HG03521 (cell line): ENCODE measurements at regions not wholly inside any gene's neighbourhood (a gene's known extent, or its start where the extent isn't known, plus 50 kb on each side); places are given as distances from the start of the nearest gene placed in this dataset.
"Not testable (repeated sequence)": the region's sequence is repeated elsewhere in the genome, so short reads cannot be mapped to it uniquely, and the experiment has no call there.

Source experiments
- ATAC-seq: cut with Tn5 transposase; IDR thresholded peaks from one replicate; pipeline ENCODE4 v1.9.1; 2021; ENCODE audit warnings: mild to moderate bottlenecking, moderate library complexity; ENCODE audit not compliant: unreplicated experiment

DNA sequence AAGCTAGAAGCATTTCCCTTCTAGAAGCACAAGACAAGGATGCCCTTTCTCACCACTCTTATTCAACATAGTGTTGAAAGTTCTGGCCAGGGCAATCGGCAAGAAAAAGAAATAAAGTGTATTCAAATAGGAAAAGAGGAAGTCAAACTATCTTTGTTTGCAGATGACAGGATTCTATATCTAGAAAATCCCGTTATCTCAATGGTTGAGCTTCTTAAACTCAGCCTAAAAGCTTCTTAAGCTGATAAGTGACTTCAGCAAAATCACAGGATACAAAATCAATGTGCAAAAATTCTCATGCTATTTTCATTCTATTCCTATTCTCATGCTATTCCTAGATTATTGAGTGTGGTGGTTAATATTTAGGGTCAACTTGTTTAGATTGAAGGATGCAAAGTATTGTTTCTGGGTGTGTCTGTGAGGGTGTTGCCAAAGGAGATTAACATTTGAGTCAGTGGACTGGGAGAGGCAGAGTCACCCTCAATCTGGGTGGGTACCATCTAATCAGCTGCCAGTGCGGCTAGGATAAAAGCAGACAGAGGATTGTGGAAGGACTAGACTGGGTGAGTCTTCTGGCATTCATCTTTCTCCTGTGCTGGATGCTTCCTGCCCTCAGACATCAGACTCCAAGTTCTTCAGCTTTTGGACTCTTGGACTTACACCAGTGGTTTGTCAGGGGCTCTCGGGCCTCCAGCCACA lies 111.9 kb downstream of the LSMEM1 start:
- ATAC-seq, result not testable (repeated sequence)

DNA sequence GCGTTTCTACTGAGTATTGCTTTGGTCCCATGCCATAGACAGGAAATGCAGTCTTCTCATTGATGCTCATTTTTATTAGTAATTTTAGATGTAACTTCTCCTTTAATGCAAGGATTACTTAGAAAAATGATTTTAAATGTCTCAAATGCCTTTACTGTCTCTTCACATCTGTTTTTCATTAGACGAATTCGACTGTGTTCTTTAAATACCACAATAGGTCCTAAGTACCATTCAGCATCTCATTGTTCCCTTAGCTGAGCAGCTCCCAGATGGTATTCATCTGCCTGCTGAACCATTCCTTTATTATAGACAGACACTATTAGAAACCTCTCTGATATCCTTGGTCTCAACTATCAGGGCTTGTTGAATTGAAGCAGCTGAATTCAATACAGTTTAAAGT lies 113.6 kb downstream of the LSMEM1 start:
- ATAC-seq, result no peak

DNA sequence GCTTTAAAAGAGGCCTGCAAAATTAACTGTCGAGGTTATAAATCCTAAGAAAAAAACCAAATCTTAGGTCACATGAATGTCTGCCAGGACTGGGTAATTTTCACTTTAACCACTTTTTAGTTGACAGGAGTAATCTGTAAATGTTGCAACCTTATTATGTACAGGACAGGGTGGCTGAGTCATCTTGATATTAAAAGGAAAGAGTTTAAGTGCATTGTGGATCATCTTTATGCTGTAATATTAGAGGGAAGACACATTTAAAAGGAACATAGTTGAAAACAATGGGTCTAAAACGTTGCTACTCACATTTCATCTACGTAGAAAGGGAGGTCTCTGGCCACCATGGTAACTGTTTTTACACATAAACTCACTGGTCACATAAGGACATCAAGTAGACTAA lies 115.5 kb downstream of the LSMEM1 start:
- no peak for ATAC-seq

DNA sequence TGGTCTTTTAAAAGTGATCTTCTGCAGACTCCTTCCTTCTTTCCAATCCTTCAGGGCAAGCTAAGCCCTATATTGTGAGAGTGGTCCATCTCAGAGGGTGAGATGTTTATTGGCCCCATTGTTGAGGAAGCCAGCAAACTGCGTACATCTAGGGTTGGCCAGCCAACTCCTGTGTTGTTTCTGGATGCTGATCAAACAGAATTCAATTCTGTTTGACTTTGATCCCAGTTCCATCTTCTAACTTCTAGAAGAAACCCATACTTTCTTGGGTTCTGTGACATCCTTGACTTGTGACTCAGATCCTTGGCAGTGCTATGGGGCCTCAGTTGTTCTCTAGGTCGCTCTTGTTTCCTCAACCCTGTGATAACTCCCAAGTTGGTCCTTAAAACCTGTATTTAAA lies 116.2 kb downstream of the LSMEM1 start:
- ATAC-seq, result no peak

DNA sequence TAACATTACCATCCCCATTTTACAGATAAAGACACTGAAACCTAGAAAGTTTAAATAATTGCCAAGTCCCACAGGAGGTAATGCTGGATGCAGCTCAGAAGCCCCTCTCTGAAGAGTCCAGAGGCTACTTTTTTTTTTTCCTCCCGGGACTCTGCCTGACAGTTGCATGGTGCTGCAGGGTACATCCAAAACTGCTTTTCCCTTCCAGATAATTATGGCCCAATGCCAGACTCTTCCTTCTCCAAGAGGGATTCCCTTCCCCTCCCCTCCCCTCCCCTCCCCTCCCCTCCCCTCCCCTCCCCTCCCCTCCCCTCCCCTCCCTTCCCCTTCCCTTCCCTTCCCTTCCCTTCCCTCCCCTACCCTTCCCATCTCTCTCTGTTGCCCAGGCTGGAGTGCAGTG lies 122.9 kb downstream of the LSMEM1 start:
- no peak for ATAC-seq

DNA sequence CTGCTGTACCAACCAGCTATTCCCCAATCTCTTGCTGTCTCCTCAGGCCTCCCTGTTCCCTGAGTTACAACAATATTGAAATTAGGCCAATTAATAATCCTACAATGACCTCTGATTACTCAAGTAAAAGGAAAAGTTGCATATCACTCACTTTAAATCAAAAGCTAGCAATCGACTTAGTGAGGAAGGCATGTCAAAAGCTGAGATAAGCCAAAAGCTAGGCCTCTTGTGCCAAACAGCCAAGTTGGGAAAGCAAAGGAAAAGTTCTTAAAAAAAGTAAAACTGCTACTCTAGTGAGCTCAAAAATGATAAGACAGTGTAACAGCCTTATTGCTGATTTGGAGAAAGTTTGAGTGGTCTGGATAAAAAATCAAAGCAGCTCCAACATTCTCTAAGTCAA lies 129.8 kb downstream of the LSMEM1 start:
- no peak for ATAC-seq

DNA sequence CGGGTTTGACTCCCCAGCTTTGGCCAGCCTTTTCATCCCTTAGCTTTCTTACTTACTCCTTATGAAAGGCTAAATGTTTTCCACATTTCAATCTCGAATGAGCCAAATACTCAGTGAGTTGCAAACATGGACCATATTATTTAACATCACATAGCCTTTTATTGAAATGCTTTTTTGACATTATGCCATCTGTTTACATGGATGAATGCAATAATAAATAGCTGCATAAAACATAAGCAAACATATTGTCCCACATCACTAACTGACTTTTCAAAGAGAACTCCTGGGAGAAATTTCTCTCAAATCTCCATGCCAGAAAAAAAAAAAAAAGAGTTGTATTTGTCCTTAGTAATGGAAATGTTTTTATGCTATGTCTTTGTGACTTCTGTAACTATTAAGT lies 134.9 kb downstream of the LSMEM1 start:
- no peak for ATAC-seq

DNA sequence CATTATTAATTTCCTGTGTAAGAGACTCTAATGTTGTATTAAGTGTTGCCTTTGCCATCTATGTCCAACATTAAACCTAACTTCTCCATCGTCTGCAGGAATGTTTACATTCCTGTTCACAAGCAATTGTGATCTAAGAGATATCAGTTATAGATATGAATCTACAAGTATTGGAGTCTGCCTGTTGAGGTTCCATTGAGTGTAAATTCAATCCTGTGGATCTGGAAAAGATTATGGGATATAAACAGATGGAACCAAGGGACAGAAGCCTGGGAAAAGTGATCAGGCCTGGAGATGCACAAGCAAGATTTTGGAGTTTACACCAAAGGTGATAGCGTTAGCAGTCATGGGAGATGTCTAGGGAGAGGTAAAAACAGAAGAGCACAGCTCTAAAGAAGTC lies 135.5 kb downstream of the LSMEM1 start:
- ATAC-seq, result no peak

DNA sequence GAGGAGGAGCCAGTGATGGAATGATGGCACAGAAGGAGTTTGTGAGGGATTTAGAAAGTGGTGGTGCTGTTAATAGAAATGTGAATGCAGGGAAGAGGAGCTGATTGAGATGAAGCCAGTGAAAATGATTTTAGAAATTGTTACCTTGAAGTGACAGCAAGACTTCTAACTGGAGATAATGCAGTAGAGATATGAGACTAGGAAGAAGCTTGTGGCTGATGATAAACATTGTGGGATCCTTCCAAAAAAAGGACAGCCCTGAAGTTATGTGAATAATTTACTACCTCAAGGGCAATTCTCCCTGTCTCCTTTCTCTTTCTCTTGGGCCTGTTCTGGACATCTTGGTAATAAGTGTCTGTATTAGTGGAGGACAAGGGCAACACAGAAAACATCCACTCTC lies 138.6 kb downstream of the LSMEM1 start:
- no peak for ATAC-seq

DNA sequence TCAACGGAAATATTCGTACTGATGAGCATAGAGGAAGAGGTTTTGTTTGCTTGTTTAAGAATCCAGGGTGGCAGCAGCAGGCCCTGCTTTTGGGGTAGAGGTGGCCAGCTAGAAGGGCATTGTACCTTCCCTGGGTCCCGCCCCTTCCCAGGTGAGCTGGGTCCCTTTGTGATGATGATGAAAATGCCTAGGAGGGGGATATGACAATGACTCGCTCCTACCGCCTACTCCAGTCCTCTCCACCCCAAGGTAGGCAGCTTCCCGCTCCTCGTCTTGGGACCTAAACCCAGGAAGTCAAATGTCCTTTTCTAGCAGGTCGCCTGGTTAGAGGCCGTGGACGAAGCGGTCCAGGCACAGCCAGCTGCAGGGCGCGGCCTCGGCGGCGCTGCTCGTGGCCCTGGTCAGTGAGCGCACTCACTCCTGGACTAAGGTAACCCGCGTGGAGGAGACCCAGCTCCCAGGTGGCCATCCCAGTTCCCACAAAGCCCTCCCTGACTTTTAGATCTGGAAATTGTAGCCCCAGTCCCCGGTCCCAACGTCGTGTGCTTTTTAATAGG lies 141.4 kb downstream of the LSMEM1 start:
- ATAC-seq, result no peak

DNA sequence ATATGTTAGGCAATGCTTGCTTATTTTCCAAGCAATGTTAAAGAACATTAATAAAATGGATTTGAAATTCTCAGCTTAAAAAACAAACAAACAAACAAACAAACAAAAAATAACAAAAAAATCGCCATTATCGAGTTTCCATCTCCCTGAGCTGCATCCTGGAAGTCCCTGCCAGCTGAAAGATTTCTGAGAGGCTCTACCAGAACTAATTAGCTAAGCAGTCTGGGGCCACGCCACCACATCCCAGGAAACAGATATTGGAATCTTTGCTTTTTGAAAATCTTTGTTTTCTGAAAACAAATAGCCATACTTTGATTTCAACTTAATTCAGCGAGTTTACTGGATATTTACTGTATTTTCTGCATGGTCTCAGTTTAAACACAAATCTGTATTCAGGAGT lies 143.6 kb downstream of the LSMEM1 start:
- ATAC-seq, result no peak

DNA sequence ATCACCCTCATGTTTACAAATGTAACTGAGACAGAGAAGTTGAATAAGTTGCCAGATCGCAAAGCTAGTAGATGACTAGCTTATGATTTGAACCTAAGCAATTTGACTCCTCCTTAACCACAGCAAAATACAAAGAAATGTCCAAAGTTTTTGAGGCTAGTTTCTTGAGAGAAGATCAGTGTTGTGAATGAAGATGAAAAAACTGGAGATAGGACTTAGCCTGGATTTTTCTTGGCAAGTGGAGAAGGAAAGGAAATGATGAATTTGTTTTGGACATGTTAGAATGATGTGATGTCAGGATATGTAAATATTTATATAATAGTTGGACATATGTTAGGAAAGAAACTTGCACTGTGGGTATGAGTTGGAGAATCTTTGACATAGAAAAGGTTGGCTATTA lies 149.8 kb downstream of the LSMEM1 start:
- ATAC-seq, result no peak

DNA sequence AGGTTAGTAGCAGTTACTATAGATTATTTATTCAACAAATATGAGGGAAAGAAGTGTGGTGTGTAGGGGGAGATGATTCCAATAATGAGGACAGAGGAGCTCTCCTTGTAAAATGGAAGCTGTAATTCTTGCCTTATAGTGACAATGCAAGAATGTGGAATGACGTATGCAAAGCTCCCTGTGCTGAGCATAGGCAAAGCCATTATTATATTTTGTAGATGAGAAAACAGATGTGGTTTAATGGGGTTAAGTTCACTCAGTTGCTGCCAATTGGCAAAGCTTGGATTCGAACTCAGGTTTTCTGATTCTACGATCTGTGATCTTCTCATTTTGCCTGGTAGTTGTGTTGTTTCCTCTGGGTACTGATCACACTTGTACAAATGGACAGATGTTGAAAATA lies 153.3 kb downstream of the LSMEM1 start:
- ATAC-seq, result no peak

DNA sequence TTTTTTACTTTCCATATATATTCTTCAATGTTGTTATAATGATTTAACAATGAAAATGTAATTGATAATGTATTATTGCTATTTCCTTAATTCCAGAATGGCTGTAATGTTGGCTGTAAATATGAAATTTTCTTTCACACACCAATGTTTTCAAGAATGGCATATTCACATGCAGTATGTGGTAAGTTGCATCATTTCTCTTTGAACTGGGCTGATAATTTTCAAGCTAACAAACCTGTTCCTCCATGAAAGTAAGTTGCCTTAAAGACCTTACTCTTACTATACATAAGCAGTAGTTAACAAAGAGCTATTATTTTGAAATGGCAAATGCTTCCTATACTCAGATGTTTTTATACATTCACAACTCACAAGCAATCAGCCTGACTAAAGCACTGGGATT lies 154.5 kb downstream of the TMEM168 start:
- ATAC-seq, result no peak

DNA sequence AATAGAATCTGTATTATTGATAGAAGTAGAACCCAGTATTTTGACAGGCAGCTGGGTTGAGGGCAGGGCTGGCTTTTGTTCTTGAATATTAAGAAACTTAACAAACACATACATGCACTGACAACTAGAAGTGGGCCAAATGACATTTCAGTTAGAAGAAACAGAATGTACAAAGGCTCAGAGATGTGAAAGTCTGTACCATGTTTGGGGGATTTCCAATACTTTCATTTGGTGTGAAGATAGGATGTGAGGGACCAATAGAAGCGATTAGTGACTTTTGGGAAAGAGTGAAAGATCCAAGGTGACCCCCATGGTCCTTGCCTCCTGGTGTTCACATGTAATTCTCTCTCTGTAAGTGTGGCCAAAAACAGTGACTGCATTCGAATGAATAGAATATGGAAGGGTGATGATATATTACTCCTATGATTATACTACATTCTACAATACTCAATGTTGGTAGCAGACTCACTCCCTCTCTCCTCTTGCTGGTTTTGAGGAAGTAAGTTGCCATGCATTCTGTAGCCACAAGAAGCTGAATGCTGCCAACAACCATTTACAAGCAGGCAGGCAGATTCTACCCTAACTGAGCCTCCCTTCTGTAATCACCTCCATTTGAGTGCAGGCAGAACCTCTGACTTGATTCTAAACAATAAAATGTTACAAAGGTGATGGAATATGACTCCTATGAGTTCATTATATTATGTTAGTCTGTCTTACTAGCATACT lies 151.4 kb downstream of the TMEM168 start:
- ATAC-seq, result no peak

DNA sequence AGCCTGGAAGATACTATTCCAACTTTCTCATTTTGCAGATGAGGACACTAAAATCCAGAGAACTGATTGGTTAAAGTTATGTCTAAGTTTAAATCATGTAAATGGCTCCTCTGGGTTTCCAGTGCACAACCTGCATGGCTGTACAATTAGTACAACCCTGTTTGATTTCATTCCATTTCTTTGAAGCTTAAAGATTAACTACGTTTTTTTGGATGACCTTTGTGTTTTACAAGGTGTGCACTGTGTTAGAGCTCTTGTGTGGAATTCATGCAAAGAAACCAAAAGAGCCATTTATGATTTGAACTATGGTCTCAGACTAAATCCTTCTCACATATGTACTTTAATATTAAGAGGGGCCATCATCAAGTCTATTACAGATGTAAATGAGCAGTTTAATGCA lies 149.5 kb downstream of the TMEM168 start:
- no peak for ATAC-seq

DNA sequence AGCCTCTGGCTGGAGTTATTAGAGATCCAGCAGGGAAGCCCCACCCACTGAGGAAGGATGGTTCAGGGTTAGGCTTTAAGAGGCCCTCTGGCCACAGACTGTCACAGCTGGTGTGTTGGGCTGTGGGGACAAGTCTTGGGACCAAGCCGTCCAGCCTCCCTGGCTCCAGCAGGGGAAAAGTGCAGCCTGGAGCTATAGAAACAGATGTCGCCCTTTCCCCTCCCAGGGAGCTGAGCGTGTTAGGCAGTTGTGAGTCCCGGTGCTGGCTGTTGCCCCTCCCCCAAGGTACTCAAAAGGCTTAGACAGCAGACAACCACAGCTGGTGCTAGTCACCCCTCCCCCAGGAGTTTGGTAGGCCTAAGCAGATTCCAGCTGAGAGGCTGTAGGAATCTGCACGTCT lies 143.4 kb downstream of the TMEM168 start:
- no peak for ATAC-seq

DNA sequence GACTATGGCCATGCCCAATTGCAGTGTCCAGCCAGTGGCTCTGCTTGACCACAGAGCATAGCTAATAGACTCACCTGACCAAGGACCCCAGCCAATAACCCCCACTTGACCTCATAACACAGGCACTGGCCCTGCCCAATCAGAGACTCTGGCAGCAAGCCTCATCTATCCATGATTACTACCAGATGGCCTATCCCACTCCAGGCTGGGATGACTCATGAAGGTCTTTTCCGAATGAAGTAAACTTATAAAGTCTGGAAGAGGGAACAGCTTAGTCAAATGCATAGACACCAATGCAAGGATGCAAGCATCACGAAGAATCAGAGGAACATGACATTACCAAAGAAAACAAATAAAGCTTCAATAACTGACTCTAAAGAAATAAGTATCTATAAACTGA lies 141.4 kb downstream of the TMEM168 start:
- no peak for ATAC-seq

DNA sequence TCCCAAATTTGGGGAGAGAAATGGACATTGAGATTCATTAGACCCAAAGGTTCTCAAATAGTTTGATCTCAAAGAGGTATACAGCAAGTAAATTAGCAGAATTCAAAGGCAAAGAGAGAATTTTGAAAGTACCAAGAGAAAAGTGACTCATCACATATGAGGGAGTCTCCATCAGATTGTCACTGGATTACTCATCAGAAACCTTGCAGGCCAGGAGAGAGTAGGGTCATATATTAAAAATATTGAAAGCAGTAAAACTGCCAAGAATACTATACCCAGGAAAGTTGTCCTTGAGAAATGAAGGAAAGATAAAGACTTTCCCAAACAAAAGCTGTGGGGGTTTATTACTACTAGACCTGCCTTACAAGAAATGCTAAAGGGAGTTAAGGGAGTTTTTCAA lies 140.6 kb downstream of the TMEM168 start:
- no peak for ATAC-seq

DNA sequence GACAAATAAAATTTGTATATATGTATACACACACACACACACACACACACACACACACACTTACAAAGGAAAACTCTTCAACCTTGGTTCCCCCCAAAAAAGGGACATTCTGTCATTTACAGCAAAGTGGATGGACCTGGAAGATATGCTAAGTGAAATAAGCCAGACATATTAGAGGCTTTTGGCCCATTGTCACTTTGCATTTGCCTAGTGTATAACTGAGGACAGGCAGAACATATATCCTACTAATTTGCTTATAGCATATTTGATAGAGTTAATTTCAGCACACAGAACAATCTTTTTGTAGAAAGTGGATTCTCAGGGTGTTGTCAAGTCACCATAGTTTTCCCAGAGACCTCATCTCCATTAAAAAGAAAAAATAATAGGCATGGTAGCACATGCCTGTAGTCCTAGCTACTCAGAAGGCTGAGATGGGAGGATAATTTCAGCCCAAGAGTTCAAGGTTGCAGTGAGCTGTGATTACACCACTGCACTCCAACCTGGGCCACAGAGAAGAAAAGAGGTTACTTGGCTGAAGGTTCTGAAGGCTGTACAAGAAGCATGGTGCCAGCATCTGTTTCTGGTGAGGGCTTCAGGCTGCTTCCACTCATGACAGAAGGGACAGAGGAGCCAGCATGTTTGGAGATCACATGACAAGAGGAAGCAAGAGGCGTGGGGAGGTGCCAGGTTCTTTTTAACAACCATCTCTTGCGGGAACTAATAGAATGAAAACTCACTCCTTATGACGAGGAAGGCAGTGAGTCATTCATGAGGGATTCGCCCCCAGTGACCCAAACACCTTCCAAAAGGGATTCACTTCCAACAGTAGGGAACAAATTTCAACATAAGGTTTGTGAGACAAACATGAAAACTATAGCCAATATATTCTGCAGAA lies 135.6 kb downstream of the TMEM168 start:
- no peak for ATAC-seq

DNA sequence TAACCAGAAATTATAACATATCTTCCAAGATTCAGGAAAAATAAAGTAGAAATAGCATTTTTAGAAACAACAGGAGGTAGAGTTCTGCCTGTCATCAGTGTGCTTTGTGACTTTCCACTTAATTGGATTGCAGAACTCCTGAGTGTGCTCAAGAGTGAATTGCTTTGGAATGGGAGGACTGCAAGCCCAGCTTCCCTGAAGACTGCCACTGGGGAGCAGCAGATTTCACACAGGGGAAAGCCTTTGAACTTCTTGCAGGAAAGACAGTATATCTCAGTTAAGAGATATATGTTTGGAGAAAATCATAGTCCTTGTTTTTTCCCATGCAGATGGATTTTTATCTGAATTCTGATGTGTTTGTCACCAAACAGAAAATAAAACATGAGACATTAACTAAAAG lies 124.5 kb downstream of the TMEM168 start:
- no peak for ATAC-seq

DNA sequence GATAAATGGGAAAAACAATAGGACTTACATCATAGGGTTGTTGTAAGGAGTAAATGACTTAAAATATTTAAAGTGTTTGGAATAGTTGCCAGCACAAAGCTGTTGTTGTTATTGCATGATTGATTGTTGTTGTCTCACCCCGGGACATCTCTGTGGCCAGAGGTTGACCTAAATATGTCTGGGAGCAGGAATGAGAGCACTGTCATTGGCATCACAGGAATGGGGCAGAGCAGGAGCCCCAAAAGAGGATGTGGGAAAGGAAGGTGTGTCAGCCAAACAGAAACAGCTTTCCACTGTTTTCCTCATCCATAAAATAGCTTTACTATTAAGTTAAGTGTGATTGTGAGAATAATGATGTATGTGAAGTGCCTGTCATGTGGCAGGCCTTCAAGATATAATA lies 121.6 kb downstream of the TMEM168 start:
- ATAC-seq, result no peak
